ENCODE measurements at regions not wholly inside any gene's neighbourhood (a gene's known extent, or its start where the extent isn't known, plus 50 kb on each side); places are given as distances from the start of the nearest gene placed in this dataset.
"Not testable (repeated sequence)": the region's sequence is repeated elsewhere in the genome, so short reads cannot be mapped to it uniquely, and the experiment has no call there.

DNA sequence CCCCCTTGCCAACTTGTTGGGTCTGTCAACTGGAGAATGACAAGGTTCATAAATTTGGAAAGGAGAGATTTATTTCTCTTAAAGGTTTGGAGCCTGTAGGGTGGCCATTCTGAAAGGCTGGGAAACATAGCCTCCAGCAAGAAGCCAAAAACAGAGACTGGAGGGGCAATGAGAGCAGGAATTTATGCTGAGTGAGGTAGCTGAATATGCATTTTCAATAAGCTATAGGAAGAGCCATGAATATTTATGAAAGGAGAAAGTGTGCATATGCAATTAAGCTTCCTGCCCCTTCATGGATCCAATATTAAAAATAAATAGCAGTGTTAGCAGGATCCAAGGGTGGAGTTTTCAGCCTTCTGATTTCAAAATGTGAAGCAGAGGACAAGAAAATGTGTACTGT is 306.1 kb upstream of the LRRC3B start:
- Histone ChIP-seq H3K36me3 (ENCODE audit: insufficient read depth) (no peaks in the 10 kb centered on the region), H3K4me3 (ENCODE audit: low read depth, low read length) (no peak overlapping the region), H3K27ac (ENCODE audit: low read depth) (no peak overlapping the region), H3K4me1 (ENCODE audit: insufficient read depth) (no peaks in the 10 kb centered on the region)
- no peak for DNase-seq (ENCODE audit: extremely low spot score)

DNA sequence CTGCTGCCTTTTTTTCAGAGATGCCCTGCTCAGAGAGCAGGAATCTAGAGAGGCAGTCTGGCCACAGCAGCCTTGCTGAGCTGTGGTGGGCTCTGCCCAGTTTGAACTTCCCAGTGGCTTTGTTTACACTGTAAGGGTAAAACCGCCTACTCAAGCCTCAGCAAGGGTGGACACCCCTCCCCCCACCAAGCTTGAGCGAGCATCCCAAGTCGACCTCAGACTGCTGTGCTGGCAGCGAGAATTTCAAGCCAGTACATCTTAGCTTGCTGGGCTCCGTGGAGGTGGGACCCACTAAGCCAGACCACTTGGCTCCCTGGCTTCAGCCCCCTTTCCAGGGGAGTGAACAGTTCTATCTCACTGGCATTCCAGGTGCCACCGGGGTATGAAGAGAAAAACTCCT is 298.8 kb upstream of the LRRC3B start:
- not testable (repeated sequence) for DNase-seq (ENCODE audit: extremely low spot score); H3K4me3 ChIP-seq (ENCODE audit: low read depth, low read length); H3K4me1 ChIP-seq (ENCODE audit: insufficient read depth); H3K27ac ChIP-seq (ENCODE audit: low read depth); H3K36me3 ChIP-seq (ENCODE audit: insufficient read depth)
- 69% methylated on average over 6 of the region's 6 CpGs for WGBS

DNA sequence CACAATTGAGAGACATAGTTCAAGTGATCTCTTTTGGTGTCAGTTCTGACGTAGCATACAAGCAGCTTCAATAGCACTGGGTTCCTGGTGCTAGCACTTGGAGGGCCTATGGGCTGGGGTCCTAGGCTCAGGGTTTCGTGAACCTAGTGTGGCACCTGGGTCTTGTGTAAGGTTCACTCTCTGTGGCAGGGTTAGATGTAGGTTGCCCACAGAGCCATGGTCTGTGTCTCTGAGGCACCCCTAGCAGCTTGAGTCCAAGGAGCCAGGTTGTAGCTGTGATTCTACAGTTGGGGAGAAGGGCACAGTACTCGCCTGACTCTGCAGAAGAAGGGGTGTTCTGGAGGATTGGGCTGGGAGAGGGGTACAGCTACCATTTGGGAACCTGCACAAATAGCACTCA is 282.6 kb upstream of the LRRC3B start:
- H3K4me3 ChIP-seq (ENCODE audit: low read depth, low read length), result no peak overlapping the region
- DNase-seq (ENCODE audit: extremely low spot score), result no peak
- no peaks in the 10 kb centered on the region for H3K36me3 ChIP-seq (ENCODE audit: insufficient read depth)
- H3K27ac ChIP-seq (ENCODE audit: low read depth), result no peak overlapping the region
- 93% methylated on average over 3 of the region's 3 CpGs for WGBS
- no peaks in the 10 kb centered on the region for H3K4me1 ChIP-seq (ENCODE audit: insufficient read depth)

DNA sequence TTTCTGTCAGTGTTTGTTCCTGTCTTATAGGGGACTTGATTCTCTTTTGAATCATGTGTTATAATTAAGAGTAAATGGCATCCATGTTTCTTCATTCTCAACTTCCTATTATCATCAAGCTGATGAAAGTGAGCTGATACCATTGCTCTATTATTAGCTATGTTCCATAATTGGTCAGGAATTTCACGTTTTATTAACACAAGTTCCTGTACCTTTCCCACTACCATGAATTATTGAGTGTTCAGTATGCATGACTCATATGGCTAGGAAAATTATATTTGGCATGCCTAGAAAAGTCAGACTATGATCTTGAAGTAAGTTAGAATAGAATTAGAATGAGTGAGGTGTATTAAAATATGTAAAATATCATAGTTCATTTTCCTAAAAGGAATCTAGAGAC is 278.9 kb upstream of the LRRC3B start:
- Histone ChIP-seq H3K4me3 (ENCODE audit: low read depth, low read length) (no peak overlapping the region), H3K36me3 (ENCODE audit: insufficient read depth) (no peaks in the 10 kb centered on the region), H3K4me1 (ENCODE audit: insufficient read depth) (no peaks in the 10 kb centered on the region), H3K27ac (ENCODE audit: low read depth) (no peak overlapping the region)
- no peak for DNase-seq (ENCODE audit: extremely low spot score)
- WGBS, result 58% methylated on average over 1 of the region's 1 CpG

DNA sequence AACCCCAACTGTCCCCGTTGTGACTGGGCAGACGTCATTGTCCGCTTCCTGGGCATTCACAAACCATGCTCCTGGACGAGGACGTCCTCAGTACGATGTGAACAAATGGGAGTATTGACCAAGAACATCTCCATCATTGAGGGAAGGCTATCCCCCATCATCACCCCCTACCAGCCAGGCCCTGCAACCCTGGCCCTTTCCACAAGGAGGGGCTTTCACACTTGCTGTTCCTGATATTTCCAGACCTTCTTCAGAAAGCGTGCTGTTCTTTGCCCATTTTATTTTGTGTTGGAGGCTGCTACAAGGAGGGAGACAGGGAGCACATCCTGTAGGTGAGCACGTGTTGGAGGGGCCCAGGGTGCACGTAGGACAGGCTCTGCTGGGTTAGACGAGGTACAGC is 277.0 kb upstream of the LRRC3B start:
- DNase-seq (ENCODE audit: extremely low spot score), result no peak
- no peak overlapping the region for H3K27ac ChIP-seq (ENCODE audit: low read depth)
- no peaks in the 10 kb centered on the region for H3K36me3 ChIP-seq (ENCODE audit: insufficient read depth)
- WGBS, result 83% methylated on average over 10 of the region's 10 CpGs
- no peaks in the 10 kb centered on the region for H3K4me1 ChIP-seq (ENCODE audit: insufficient read depth)
- H3K4me3 ChIP-seq (ENCODE audit: low read depth, low read length), result no peak overlapping the region

DNA sequence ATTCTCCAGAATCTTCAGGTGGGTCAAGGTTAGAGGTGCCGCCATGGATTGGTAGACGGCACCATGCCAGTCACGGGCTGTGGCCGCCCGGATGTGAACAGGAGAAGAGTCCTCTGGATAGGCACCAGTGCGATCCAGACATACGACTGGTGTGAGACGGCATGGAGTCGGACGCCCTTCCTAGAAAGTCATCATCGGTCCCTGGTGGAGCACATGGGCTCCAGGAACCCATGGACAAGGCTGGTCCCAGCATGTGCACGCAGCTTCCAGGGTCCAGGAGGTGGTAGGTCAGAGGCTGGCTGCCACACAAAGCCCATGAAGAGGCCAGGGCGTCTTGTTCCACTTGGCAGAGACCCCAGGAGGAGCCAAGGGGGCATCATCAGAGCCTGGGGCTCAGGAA is 276.1 kb upstream of the LRRC3B start:
- H3K4me3 ChIP-seq (ENCODE audit: low read depth, low read length), result no peak overlapping the region
- no peak overlapping the region for H3K27ac ChIP-seq (ENCODE audit: low read depth)
- no peaks in the 10 kb centered on the region for H3K36me3 ChIP-seq (ENCODE audit: insufficient read depth)
- 97% methylated on average over 13 of the region's 13 CpGs for WGBS
- no peaks in the 10 kb centered on the region for H3K4me1 ChIP-seq (ENCODE audit: insufficient read depth)
- DNase-seq (ENCODE audit: extremely low spot score), result no peak

DNA sequence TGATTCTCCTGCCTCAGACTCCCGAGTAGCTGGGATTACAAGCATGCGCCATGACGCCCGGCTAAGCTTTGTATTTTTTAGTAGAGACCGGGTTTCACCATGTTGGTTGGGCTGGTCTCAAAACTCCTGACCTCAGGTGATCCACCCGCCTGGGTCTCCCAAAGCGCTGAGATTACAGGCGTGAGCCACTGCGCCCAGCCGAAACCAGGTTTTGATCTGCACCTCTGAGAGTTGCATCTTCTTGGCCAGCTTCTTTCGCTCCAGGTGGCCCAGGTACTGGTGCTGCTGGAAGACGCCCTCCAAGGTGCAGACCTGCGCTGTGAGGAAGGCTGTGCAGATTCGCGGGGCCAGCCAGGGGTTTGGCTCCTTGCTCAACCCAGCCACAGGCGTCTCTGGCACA is 275.4 kb upstream of the LRRC3B start:
- Histone ChIP-seq H3K36me3 (ENCODE audit: insufficient read depth) (no peaks in the 10 kb centered on the region), H3K27ac (ENCODE audit: low read depth) (no peak overlapping the region), H3K4me3 (ENCODE audit: low read depth, low read length) (no peak overlapping the region), H3K4me1 (ENCODE audit: insufficient read depth) (no peaks in the 10 kb centered on the region)
- DNase-seq (ENCODE audit: extremely low spot score), result no peak
- 97% methylated on average over 16 of the region's 16 CpGs for WGBS

DNA sequence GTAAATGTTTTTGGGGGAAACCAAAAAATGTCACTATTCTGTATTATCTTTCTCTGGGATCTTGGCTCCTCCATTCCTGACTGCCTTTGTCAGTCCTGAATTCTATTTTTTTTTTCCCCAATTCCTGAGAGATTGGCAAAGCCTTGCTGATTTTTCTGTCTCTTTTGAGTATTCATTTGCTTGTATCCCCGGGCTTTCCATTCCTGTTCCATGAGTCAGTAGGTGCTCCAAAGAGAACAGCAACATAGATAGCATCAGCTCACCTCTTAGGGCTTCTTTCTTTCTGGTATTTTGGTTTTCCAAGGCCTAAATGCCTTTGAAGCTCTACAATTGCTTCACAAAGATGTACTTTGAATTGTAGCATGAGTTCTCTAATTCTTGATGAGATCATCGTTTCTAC is 271.7 kb upstream of the LRRC3B start:
- Histone ChIP-seq H3K4me3 (ENCODE audit: low read depth, low read length) (no peak overlapping the region), H3K36me3 (ENCODE audit: insufficient read depth) (no peaks in the 10 kb centered on the region), H3K4me1 (ENCODE audit: insufficient read depth) (no peaks in the 10 kb centered on the region), H3K27ac (ENCODE audit: low read depth) (no peak overlapping the region)
- DNase-seq (ENCODE audit: extremely low spot score), result no peak
- WGBS, result 87% methylated on average over 2 of the region's 2 CpGs

DNA sequence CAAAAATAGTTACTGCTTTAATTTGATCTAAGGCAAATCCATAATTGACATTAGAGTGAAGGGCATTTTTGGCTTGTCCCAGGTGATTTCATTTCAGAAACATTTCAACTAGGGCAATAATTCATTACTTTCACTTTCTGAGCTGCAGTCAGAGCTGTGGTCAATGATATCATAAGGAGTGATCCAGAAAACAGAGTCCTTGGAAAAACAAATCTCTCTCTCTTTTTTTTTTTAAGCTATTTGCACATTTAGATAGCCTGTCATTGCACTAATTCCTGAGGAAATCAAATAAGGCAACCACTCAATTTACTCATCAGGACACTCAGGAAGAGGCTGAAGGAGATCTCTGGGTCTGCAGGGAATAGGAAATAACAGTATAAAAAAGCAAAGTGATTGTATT is 269.5 kb upstream of the LRRC3B start:
- Histone ChIP-seq H3K27ac (ENCODE audit: low read depth) (no peak overlapping the region), H3K4me3 (ENCODE audit: low read depth, low read length) (no peak overlapping the region), H3K4me1 (ENCODE audit: insufficient read depth) (no peaks in the 10 kb centered on the region), H3K36me3 (ENCODE audit: insufficient read depth) (no peaks in the 10 kb centered on the region)
- DNase-seq (ENCODE audit: extremely low spot score), result no peak

DNA sequence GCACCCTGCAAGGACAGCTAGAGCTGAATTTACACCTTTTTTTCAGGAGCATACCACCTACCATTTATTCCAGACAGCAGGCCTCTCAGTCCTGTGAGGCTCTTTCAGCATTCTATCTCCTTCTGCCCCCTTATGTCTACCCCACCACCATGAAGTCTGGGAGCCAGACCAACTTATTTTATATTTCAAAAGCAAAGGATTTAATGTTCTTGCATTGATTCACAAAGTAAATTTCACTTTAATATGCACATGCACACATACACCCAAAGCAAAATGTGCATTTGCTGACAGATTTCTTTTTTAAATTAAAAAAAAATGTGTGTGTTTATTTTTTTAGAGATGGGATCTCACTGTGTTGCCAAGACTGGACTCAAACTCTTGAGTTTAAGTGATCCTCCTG is 264.2 kb upstream of the LRRC3B start:
- H3K4me3 ChIP-seq (ENCODE audit: low read depth, low read length), result no peak overlapping the region
- H3K4me1 ChIP-seq (ENCODE audit: insufficient read depth), result peaks cover 2% of the 10 kb centered on the region
- no peak for DNase-seq (ENCODE audit: extremely low spot score)
- H3K36me3 ChIP-seq (ENCODE audit: insufficient read depth), result no peaks in the 10 kb centered on the region
- H3K27ac ChIP-seq (ENCODE audit: low read depth), result no peak overlapping the region

DNA sequence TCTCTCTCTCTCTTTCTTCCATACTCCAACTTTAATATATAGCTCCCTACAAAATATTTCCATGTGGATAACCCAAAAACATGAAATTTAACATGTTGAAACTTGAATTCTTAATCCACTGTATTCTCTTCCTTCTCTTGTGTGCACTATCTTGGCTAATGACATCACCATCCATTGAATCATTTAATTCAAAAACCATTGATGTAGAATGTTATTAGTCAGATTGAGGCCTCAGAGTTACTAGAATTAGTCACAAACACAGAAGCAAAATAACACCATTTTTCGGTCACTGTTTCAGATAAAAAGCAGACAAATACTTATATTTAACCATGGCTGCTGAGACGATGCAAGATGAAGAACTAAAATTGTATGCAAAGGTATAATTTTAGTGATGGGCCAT is 256.9 kb upstream of the LRRC3B start:
- Histone ChIP-seq H3K36me3 (ENCODE audit: insufficient read depth) (no peaks in the 10 kb centered on the region), H3K4me3 (ENCODE audit: low read depth, low read length) (no peak overlapping the region), H3K4me1 (ENCODE audit: insufficient read depth) (no peaks in the 10 kb centered on the region), H3K27ac (ENCODE audit: low read depth) (no peak overlapping the region)
- 96% methylated on average over 2 of the region's 2 CpGs for WGBS
- no peak for DNase-seq (ENCODE audit: extremely low spot score)

DNA sequence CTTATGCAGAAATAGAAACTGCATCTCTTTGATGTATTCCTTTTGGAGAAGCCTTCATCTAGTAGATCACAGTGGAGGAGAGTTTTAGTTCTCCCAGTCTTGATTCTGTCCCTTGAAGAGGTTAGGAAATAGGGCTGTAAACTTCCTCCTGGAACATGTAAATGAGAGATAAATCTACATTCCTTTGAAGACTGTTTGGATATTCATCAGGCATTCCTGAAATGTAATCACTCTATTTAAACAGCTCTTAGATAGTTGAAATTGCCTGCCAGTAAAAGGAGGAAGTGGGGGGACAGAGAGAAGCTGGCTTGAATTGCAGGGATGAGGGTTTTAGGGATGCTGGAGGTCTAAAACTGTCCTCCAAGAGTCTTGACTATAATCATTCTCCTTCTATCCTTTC is 254.3 kb upstream of the LRRC3B start:
- H3K27ac ChIP-seq (ENCODE audit: low read depth), result no peak overlapping the region
- no peaks in the 10 kb centered on the region for H3K4me1 ChIP-seq (ENCODE audit: insufficient read depth)
- no peak overlapping the region for H3K4me3 ChIP-seq (ENCODE audit: low read depth, low read length)
- DNase-seq (ENCODE audit: extremely low spot score), result no peak
- H3K36me3 ChIP-seq (ENCODE audit: insufficient read depth), result no peaks in the 10 kb centered on the region

DNA sequence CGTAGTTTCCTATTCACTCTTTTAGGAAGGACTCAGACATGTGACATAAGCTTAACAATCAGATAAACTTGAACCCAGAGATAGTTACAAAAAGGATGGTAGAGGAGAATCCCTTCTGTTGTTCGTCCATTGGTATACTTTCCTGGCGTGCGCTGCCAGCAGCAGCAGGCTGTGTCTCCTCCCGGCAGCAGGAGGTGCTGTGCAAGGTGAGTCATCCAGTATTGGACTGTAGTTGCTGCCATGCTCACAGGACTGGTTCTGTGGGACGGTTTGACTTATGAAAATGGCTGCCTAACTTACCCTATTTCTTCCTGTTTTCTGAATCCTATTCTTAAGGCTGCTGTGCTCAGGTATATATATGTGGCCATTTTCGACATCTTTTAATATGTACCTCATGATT is 253.4 kb upstream of the LRRC3B start:
- H3K4me3 ChIP-seq (ENCODE audit: low read depth, low read length), result no peak overlapping the region
- no peak overlapping the region for H3K27ac ChIP-seq (ENCODE audit: low read depth)
- no peak for DNase-seq (ENCODE audit: extremely low spot score)
- 90% methylated on average over 7 of the region's 7 CpGs for WGBS
- no peaks in the 10 kb centered on the region for H3K36me3 ChIP-seq (ENCODE audit: insufficient read depth)
- no peaks in the 10 kb centered on the region for H3K4me1 ChIP-seq (ENCODE audit: insufficient read depth)

DNA sequence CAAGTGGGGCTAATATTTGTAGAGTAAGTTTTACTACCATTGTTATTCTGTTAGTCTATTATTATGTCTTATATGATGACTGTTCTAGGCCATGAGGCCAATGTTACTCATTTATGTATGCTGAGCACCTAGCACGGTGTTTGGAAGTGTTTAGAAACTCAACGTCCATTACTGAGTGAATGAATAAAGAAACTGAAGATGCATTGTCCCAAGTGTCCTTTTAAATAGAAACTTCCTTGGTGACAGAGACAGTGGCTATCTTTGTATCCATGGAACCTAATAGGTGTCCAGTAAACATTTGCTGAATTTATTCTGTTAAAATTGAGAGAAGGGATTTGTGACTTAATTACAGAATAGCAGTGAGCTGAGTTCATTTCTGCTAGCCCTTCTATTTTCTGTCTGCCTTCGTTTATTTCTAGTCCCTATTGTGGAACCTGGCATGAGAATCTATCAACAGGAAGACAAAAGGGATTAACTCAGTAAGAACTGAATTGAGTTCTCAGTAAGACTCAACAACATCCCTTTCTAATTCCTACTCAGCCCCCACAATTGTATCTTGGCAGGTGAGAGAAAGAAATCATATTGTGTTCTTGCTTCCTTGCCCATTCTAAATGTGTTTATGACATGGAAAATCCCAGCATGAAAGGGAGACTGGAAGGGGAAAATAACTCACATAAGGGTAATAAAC is 246.6 kb upstream of the LRRC3B start:
- H3K36me3 ChIP-seq (ENCODE audit: insufficient read depth), result no peaks in the 10 kb centered on the region
- H3K4me3 ChIP-seq (ENCODE audit: low read depth, low read length), result no peak overlapping the region
- DNase-seq (ENCODE audit: extremely low spot score), result no peak
- H3K4me1 ChIP-seq (ENCODE audit: insufficient read depth), result no peaks in the 10 kb centered on the region
- H3K27ac ChIP-seq (ENCODE audit: low read depth), result no peak overlapping the region
- WGBS, result 58% methylated on average over 3 of the region's 3 CpGs

DNA sequence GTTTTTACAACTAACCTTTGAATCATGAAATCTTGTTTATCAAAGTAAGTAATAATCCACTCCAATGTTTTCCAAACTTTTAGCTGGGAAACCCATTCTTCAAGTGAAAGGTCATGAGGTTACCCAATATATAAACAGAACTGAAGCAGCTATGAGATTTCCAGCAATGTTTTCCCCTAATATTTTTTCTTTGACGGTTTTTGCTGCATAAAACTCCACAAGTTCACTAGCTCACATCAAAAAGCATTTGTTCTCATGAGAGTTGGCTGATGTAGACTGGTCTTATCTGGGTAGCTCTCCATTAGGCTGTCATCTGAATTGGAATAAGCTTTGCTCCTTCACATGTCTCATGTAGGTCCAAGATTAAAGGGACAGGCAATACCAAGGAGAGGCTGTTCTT is 241.2 kb upstream of the LRRC3B start:
- no peak overlapping the region for H3K4me3 ChIP-seq (ENCODE audit: low read depth, low read length)
- WGBS, result 19% methylated on average over 1 of the region's 1 CpG

More for the DNA sequence above, 241.2 kb upstream of the LRRC3B start:
- no peaks in the 10 kb centered on the region for H3K36me3 ChIP-seq (ENCODE audit: insufficient read depth)
- H3K4me1 ChIP-seq (ENCODE audit: insufficient read depth), result no peaks in the 10 kb centered on the region
- no peak overlapping the region for H3K27ac ChIP-seq (ENCODE audit: low read depth)
- no peak for DNase-seq (ENCODE audit: extremely low spot score)
